UCSD-AML1 (cell line): ENCODE measurements at regions not wholly inside any gene's neighbourhood (a gene's known extent, or its start where the extent isn't known, plus 50 kb on each side); places are given as distances from the start of the nearest gene placed in this dataset.

ENCODE experiments used
- DNase-seq: peaks from one replicate; lab custom pipeline; 2025; ENCODE audit not compliant: unreplicated experiment; lab: John Stamatoyannopoulos, UW

DNA sequence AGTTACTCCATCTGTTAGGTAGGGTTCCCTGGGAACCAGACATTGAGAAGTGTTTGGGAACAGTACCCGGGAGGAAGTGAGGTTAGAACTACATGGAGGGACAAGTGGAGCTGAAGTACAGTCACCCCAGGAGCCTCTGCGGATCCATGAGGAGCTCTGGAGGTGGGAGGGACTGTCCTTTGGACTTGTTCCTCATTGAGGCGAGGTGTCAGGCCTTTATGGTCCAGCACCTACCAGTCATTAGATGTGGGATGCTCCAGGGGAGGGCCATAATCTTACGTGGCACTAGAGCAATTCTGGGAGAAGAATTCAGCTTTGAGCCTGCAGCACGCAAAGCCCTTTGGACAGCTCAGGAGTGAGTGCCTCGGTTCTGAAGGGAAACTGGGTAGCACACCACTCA, 142.8 kb downstream of the DACT1 start:
- DNase-seq, result no peak

- no peak for DNase-seq
Measured at GRCh38 chr14:58782011-58782410, 144.2 kb downstream of the DACT1 start.

DNA sequence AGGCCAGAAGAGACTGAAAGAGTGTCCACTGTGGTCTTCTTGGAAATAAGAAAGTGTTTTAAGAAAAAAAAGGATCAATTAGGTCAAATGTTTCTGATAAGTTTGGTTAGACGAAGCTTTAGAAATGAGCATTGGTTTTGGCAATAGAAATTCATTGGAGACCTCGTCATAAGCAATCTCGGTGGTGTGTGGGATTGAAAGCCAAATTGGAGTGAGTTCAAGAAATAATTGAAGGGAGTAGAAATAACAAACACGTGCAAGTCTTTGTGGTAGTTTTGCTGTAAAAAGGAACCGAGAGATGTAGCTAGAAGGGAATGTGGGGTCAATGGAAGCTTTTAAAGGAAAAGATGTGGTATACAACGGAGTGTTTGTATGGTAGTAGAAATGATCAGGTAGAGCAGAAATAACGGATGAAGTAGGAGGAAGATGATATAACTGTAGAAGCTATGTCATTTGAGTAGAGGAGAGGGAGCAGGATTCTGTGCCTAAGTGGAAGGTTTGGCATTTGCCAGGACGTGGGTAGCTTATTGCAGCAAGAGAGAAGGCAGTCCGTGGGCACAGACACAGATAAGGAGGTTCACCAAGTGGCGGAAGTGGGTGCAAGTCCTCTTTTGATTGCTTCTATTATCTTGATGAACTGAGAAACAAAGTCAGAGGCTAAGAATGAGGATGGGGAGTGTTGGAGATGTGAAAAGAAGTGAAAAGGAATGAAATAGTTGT, 146.2 kb downstream of the DACT1 start:
- DNase-seq, result no peak

DNA sequence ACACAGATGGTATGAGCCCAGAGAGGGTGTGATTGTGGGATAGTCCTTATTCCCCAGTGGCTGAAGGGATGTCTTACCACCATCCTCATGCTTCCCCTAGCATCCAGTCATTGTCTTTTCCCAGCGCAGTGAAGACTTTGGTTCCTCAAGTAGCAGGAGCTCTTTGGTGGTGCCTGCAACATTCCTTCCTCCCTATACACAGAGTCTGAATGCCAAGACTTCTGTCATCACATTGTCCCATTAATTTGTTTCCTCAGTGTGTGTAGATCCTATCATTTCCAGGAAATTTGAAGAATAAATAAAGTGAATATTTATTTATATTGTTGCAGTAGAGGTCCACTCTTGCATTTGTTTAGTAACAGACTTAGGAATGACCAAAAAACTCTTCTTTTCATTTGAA, 147.2 kb downstream of the DACT1 start:
- no peak for DNase-seq

GRCh38 chr14:58785701-58786100, 147.9 kb downstream of the DACT1 start:
- no peak for DNase-seq

GRCh38 chr14:58787592-58787991, 149.8 kb downstream of the DACT1 start:
- DNase-seq, result no peak

GRCh38 chr14:58788655-58789503, 151.1 kb downstream of the DACT1 start:
- DNase-seq, result no peak

DNA sequence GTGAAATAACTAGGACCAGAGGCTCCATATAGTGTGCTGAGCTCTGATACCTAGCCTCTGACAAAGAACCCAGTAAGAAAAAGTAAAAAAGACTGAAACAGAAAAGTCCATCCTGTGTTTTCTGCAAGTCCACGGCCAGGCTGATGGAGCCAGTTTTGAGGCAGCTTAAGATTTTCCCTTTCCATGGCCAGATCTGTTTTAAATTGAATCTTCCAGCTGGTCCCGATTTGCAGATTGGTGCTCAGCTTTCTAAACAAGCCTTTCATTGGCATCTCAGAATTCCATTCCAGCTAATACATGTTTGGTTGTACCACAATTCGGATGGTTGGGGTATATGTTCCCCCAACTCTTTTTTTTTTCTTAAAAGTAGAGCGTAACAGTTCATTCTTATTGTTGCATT, 152.0 kb downstream of the DACT1 start:
- no peak for DNase-seq

- DNase-seq, result no peak
Measured at GRCh38 chr14:58792416-58792815, 154.7 kb downstream of the DACT1 start.

DNA sequence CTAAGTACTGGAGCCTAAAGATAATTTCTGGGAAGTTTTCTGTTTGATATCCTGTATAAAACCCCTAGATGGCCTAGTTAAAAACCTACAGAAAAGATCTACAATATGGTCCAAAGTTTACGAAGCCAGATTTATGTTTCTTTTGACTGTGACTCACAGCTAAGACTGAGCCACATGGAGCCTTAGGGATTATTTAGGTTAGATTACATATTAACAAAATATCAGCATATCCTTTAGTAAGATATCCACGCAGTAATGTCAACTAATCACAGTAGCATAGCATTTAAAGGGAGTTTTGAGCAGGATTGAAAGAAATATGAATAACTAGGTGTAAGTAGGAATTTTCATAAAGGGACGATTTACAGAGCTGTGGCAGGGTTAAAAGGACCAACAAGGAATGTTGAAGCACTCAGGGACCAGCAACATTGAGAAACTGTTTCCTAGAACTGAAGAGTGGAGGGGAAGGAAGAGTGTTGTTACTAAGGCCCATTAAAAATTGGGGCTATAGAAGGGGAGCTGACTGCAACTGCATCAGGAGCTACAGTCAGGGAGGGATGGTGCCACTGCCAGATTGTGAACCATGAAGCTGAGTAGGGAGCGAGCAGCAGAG, 155.5 kb downstream of the DACT1 start:
- no peak for DNase-seq

GRCh38 chr14:58794993-58795762, 157.4 kb downstream of the DACT1 start:
- DNase-seq, result no peak

DNA sequence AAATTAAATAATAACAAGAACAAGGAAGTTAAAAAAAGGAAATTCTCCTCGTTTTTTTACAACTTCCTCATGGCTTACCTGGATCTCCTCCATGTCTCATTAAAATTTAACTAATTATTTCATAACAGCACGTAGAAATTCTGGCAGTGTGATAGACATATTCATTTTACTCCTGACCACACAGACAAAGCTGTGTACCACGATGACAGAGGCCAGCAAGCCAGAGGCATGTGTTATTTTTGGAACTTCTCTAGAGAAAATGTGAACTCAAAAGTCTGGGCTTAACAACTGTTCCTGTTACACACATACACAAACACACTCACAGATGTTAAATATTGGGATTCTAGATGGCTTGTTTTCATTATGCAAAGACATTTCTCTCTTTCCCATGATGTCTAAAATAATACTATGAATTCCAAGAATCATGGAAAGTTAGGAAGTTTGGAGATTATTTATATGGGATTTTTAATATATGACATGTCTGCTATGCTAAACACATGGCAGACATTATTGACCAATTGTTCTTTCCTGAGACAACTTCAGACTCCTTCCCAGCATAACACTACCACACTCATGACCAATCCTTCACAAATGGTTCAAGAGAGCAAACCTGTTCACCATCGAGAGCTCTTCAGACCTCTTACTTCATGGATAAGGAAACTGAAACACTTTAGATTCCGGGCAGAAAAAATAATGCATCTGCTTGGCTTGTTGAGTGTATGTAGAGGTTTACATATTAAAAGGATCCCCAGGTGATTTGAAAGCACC, 158.7 kb downstream of the DACT1 start:
- no peak for DNase-seq

- DNase-seq, result no peak
Measured at GRCh38 chr14:58797010-58797429, 159.3 kb downstream of the DACT1 start.

GRCh38 chr14:58798173-58798572, 160.4 kb downstream of the DACT1 start:
- no peak for DNase-seq

GRCh38 chr14:58801086-58801485, 163.3 kb downstream of the DACT1 start:
- DNase-seq, result no peak

- DNase-seq, result no peak
Measured at GRCh38 chr14:58805057-58805456, 167.3 kb downstream of the DACT1 start.

- no peak for DNase-seq
Measured at GRCh38 chr14:58805605-58806409, 168.0 kb downstream of the DACT1 start.

DNA sequence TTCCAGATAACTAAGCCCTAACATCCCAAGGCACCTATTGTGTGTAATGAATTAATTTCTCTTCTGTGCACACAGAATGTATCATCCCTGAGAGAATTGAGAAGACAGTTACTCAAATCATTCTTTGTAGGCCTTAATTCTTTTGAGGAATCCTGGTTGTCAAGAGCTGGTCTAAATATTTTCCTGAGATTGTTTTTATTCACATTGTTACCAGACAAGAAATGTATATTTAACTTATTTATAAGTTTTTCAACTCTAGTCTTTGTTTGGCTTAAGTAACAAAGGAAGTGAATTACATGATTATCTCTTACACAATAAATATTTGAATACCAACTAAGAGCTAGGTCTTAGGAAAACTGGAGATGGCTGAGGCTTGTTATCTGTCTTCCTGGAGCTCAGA, 169.4 kb downstream of the DACT1 start:
- no peak for DNase-seq

DNA sequence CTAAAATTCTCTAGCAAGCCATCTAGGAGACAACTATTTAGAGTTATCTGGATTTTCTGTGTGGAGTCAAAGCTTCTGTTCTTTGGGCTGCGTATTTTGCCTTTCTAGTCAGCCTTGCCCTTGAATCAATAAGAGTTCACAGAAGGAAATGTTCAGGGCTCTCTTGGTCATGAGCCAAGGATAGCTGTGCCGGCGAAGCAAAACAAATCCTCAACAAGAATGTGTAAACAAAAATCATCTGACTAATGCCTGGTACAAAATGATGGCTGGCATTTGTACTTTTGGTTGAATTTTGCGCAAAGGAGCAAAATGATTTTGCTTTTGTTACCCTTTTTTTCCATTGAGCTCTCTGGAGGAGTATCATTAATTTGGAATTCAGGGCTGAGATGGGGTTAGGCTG, 171.1 kb downstream of the DACT1 start:
- DNase-seq, result no peak

- DNase-seq, result no peak
Measured at GRCh38 chr14:58809520-58809919, 171.8 kb downstream of the DACT1 start.
